Activated gamma-delta T cell (primary cell): ENCODE measurements at regions not wholly inside any gene's neighbourhood (a gene's known extent, or its start where the extent isn't known, plus 50 kb on each side); places are given as distances from the start of the nearest gene placed in this dataset.
"Not testable (repeated sequence)": the region's sequence is repeated elsewhere in the genome, so short reads cannot be mapped to it uniquely, and the experiment has no call there.

Source experiments
- DNase-seq: peaks from one replicate; lab custom pipeline; 2025; lab: John Stamatoyannopoulos, UW

- DNase-seq: not testable (repeated sequence)
Observed at GRCh38 chr1:146324463-146324862, 95.6 kb upstream of the NOTCH2NLA start.

GRCh38 chr1:146323302-146323701 is 94.5 kb upstream of the NOTCH2NLA start:
- not testable (repeated sequence) for DNase-seq

DNA sequence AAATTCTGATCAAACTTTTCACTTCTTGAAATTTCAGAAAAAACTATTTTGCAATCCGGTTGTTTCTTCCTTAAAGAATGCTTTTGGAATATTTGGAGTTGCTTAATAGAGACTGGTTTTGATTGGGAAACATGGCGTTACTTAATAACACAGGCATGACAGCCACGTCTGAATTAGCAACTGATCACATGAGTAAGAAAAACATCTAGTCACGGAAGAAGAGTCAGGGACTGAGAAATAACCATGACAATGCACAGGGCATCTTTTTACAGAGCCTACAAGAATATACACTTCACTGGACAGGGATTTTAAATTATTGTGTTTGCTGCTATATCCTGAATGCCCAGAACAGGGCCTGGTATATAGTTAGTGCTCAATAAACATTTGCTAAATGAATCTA is 94.1 kb upstream of the NOTCH2NLA start:
- not testable (repeated sequence) for DNase-seq

DNA sequence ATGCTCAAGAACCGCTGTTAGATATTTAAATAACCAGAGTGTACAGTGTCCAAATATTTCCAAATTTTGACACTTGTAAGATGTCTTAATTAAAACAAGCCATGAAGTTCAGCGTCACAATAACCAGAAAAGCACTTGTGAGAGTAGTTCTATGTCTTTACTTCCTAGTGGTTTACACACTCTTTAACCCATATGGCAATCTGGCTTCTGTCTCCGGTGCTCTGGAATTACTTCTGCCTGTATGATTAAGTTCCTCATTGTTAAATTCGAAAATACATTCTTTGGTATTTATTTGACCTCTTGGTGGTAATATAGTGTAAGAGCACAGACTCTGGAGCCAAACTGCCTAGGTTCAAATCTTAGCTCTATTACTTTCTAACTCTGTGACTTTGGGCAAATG is 89.9 kb upstream of the NOTCH2NLA start:
- not testable (repeated sequence) for DNase-seq

DNA sequence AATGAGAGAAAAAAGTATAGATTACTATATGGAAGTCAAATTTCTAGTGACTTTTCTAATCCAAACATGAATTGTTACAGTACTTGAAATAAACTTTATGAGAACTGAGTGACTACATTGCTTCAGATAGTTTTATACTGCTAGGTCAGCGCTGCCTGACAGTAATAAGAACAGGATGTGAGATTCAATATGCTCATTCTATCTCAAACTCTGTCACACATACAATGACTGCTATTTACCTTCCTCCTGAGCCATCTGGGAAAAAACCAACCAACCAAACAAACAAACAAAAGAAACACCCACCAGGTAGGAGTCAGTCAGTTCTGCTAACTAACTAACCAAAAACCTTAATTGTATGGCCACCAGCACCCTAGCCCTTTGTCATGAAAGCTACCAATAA is 89.0 kb upstream of the NOTCH2NLA start:
- DNase-seq: not testable (repeated sequence)

DNA sequence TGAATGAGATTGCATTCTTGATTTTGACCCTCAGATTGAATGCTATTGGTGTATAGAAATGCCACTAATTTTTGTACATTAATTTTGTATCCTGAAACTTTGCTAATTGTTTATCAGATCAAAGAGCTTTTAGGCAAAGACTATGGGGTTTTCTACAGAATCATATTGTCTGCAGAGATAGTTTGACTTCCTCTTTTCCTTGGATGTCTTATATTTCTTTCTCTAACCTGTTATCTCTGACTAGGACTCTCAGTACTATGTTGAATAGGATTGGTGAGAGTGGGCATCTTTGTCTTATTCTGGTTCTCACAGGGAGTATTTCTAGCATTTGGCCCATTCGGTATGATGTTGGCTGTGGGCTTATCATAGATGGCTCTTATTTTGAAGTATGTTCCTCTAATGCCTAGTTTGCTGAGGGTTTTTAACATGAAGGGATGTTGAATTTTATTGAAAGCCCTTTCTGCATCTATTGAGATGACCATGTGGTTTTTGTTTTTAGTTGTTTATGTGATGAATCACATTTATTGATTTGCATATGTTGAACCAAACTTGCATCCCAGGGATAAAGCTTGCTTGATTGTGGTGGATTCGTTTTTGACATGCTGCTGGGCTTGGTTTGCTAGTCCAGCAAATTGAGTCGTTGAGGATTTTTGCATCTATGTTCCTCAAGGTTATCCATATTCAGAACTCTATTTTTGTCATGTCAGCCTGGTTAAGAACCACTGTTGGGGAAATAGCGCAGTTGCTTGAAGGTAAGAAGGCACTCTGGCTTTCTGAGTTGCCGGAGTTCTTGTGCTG is 85.8 kb upstream of the NOTCH2NLA start:
- DNase-seq: not testable (repeated sequence)

GRCh38 chr1:146310579-146310978 is 81.8 kb upstream of the NOTCH2NLA start:
- not testable (repeated sequence) for DNase-seq

DNA sequence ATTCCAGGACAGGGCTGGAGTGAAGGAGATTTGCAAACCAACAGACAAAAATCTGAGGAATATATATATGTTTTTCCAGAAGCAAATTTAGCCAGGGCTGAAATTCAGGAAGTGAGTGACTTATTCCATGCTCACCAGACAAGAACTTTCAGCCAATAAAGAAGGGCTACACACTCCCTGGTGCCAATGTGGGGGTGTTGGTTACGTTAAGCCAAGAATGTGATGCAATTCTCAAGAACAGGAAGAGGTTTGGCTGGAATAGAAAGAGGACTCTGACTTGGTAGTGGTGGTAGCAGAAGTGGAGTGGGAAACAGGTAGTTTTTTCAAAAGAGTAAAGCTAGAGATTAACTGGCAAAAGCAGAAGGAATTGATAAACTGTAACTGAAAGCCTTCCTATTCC is 80.6 kb upstream of the NOTCH2NLA start:
- DNase-seq: not testable (repeated sequence)

DNA sequence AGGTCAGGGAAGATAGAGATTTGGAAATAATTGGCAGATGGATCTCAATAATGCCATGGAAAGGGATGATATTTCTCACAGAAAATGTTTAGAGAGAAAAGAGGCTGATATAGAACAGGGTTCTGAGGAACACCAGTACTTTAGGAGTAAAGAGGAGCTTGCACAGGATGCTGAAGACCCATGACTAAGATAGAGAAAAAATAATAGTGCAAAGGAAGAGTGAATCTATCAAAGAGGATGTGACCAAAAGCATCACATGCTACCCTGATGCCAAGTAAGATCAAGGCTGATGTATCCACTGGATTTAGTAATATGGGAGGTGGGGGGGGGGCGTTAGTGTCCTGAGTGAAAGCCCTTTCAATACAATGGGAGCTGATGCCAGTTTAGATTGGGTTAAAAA is 80.1 kb upstream of the NOTCH2NLA start:
- not testable (repeated sequence) for DNase-seq

DNA sequence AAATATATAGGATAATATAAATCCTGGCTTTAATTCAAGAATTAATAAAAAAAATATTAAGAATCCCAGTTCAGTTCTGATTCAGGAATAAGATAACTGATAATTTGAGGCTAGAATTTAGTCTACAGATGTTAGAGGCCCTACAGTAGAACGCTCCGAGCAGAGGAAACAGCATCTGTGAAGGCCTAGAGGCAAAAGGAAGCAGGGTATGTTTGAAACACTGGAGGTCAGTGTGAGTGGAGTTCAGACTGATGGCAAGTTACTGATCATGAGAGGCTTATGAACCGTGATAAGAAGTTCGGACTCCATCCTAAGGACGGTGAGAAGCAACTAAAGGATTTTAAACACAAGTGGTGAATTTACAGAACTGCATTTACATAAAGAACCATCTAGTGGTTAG is 79.3 kb upstream of the NOTCH2NLA start:
- not testable (repeated sequence) for DNase-seq

DNA sequence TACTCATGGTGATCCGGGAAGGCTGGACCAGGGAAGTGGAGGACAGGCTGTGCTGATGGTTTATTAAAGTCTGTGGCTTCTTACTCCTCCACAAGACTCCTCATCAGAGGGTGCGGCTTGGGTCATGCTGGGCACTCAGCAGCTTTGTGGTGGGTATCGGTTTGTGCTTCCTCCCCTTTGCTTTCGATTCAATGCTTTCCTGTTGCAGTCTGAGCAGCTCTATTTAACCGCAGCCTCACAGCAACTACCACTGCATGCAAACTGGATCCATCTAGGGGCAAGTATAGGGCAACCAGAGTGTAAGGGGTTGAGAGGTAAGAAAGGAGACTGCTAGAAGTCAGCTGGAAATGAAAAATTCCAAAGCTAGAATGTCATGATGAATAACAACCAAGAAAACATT is 78.8 kb upstream of the NOTCH2NLA start:
- not testable (repeated sequence) for DNase-seq

GRCh38 chr1:146306651-146307050 is 77.8 kb upstream of the NOTCH2NLA start:
- DNase-seq: not testable (repeated sequence)

GRCh38 chr1:146305442-146305841 is 76.6 kb upstream of the NOTCH2NLA start:
- DNase-seq: not testable (repeated sequence)

DNA sequence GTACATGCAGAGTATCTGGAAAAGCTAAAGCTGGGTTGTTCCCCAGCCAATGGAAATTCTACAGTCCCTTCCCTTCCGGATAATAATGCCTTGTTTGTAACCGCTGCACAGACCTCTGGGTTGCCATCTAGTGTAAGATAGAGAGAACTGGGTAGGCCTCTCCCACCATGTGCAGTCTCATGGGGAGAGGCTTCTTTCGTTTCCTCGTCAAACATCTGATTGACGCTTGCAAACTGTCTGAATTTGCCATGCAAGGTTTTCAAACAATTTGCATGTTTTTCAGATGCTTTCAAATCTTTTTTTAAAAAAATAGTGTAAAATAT is 69.7 kb upstream of the NOTCH2NLA start:
- not testable (repeated sequence) for DNase-seq

DNA sequence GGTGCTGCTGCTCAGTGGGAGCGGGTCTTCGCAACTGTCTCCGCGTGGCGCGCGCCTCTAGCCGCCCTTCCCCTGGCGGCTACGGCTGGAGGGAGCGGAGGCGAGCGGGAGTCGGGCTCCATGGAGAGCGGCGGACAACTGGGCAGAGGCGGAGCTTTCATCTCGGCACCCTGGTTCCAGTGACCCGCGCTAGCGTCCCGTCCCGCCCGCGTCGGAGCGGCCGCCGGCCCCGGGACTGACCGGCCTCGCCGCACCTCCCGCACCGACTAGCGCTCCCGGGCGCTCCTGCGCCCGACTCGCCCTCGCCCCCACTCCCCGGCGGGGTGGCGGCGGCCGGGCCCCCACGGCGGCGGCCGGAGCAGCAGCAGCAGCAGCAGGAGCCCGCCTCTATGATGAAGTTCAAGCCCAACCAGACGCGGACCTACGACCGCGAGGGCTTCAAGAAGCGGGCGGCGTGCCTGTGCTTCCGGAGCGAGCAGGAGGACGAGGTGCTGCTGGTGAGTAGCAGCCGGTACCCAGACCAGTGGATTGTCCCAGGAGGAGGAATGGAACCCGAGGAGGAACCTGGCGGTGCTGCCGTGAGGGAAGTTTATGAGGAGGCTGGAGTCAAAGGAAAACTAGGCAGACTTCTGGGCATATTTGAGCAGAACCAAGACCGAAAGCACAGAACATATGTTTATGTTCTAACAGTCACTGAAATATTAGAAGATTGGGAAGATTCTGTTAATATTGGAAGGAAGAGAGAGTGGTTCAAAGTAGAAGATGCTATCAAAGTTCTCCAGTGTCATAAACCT is 69.2 kb upstream of the NOTCH2NLA start:
- not testable (repeated sequence) for DNase-seq

- DNase-seq: not testable (repeated sequence)
Observed at GRCh38 chr1:146292940-146293936, 64.4 kb upstream of the NOTCH2NLA start.

- not testable (repeated sequence) for DNase-seq
Observed at GRCh38 chr1:146292424-146292823, 63.6 kb upstream of the NOTCH2NLA start.

- DNase-seq: not testable (repeated sequence)
Observed at GRCh38 chr1:146287881-146288280, 59.1 kb upstream of the NOTCH2NLA start.

- DNase-seq: not testable (repeated sequence)
Observed at GRCh38 chr1:146284760-146285159, 55.9 kb upstream of the NOTCH2NLA start.

GRCh38 chr1:146283527-146283880 is 54.7 kb upstream of the NOTCH2NLA start:
- not testable (repeated sequence) for DNase-seq

DNA sequence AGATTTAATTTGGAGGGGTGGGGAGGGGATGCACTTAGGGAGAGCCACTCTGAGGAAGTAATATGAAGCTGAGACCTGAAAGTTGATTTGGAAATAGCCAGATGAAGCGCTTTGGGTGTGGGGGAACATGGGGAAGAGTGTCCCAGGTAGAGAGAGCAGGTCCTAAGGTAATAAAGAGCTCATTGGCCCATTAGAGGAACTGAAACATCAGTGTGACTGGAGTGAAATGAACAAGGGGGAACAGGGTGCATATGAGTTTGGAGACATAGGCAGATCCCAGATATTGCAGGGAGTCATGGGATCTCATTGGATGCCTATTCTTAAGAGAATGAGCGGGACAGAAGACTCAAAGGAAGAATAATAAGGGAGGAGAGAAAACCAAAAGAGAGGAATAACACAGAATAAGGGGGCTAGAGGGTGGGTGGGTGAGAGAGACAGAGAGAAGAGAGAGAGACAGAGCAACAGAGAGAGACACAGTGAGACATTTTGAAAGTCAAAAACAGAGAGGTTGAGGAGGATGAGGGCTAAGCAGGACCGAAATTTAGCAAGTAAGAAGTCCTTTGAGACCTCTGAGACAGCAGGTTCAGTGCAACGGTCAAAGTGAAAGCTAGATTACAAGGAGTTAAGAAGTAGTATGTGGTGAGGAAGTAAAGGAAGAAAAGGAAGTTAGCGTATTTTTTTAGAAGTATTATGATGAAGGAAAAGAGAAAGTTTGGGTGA is 54.1 kb upstream of the NOTCH2NLA start:
- not testable (repeated sequence) for DNase-seq
